ENCODE measurements at regions not wholly inside any gene's neighbourhood (a gene's known extent, or its start where the extent isn't known, plus 50 kb on each side); places are given as distances from the start of the nearest gene placed in this dataset.

- no peaks in the 10 kb centered on the region for H3K36me3 ChIP-seq (ENCODE audit: control insufficient read depth, insufficient read depth, low read length)
- H3K27ac ChIP-seq (ENCODE audit: low read depth, low read length, severe bottlenecking), result no peak overlapping the region
- no peaks in the 10 kb centered on the region for H3K9me3 ChIP-seq (ENCODE audit: control insufficient read depth, low read length)
- WGBS, 2 experiments (ENCODE audit: insufficient coverage in 2 of 2), result 60 to 100% methylated on average over 1 of the region's 2 CpGs
- no peaks in the 10 kb centered on the region for H3K4me1 ChIP-seq (ENCODE audit: control insufficient read depth, insufficient read depth, low read length, poor library complexity, severe bottlenecking)
- H3K4me3 ChIP-seq (ENCODE audit: extremely low read depth, insufficient read depth, low read length, poor library complexity, severe bottlenecking), result no peak overlapping the region
Observed at GRCh38 chr2:56703001-56703400, 519.2 kb downstream of the CCDC85A start.

- H3K9me3 ChIP-seq (ENCODE audit: control insufficient read depth, low read length), result no peaks in the 10 kb centered on the region
- 67% methylated on average over 1 of the region's 2 CpGs; no CpG with 5 or more reads in 1 of the 2 experiments for WGBS, 2 experiments (ENCODE audit: insufficient coverage in 2 of 2)
- H3K36me3 ChIP-seq (ENCODE audit: control insufficient read depth, insufficient read depth, low read length), result no peaks in the 10 kb centered on the region
- no peak overlapping the region for H3K4me3 ChIP-seq (ENCODE audit: extremely low read depth, insufficient read depth, low read length, poor library complexity, severe bottlenecking)
- no peaks in the 10 kb centered on the region for H3K4me1 ChIP-seq (ENCODE audit: control insufficient read depth, insufficient read depth, low read length, poor library complexity, severe bottlenecking)
- no peak overlapping the region for H3K27ac ChIP-seq (ENCODE audit: low read depth, low read length, severe bottlenecking)
Observed at GRCh38 chr2:56705713-56706112, 521.9 kb downstream of the CCDC85A start.

- Histone ChIP-seq H3K4me1 (ENCODE audit: control insufficient read depth, insufficient read depth, low read length, poor library complexity, severe bottlenecking) (no peaks in the 10 kb centered on the region), H3K36me3 (ENCODE audit: control insufficient read depth, insufficient read depth, low read length) (no peaks in the 10 kb centered on the region), H3K27ac (ENCODE audit: low read depth, low read length, severe bottlenecking) (no peak overlapping the region), H3K4me3 (ENCODE audit: extremely low read depth, insufficient read depth, low read length, poor library complexity, severe bottlenecking) (no peak overlapping the region), H3K9me3 (ENCODE audit: control insufficient read depth, low read length) (no peaks in the 10 kb centered on the region)
- WGBS, 2 experiments (ENCODE audit: insufficient coverage in 2 of 2), result 80 to 86% methylated on average over 1 to 2 of the region's 3 CpGs
Observed at GRCh38 chr2:56707218-56707617, 523.4 kb downstream of the CCDC85A start.

DNA sequence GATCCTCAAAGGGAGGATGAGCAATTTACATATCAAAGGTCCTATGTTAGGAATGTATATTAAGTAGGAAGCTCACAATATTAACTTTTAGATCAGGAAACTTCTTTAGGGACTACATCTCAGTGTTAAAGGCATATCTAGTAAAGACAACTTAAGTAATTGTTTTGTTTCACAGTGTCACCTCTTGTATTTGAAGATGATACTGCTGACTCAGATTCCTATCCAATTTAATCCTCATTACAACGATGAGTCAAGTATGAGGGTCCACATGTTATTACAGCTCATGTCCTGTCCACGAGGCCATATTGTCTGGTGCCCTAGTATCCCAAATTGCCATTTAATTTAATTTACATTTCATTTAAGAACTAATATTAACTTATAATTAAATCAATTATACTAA is 523.9 kb downstream of the CCDC85A start:
- no peak overlapping the region for H3K4me3 ChIP-seq (ENCODE audit: extremely low read depth, insufficient read depth, low read length, poor library complexity, severe bottlenecking)
- WGBS, 2 experiments (ENCODE audit: insufficient coverage in 2 of 2), result 100% methylated on average over 1 of the region's 2 CpGs; no CpG with 5 or more reads in 1 of the 2 experiments
- H3K9me3 ChIP-seq (ENCODE audit: control insufficient read depth, low read length), result no peaks in the 10 kb centered on the region
- no peaks in the 10 kb centered on the region for H3K36me3 ChIP-seq (ENCODE audit: control insufficient read depth, insufficient read depth, low read length)
- H3K4me1 ChIP-seq (ENCODE audit: control insufficient read depth, insufficient read depth, low read length, poor library complexity, severe bottlenecking), result no peaks in the 10 kb centered on the region
- no peak overlapping the region for H3K27ac ChIP-seq (ENCODE audit: low read depth, low read length, severe bottlenecking)

- no peaks in the 10 kb centered on the region for H3K9me3 ChIP-seq (ENCODE audit: control insufficient read depth, low read length)
- 67 to 100% methylated on average over 1 of the region's 3 CpGs for WGBS, 2 experiments (ENCODE audit: insufficient coverage in 2 of 2)
Observed at GRCh38 chr2:56709181-56709580, 525.4 kb downstream of the CCDC85A start.

DNA sequence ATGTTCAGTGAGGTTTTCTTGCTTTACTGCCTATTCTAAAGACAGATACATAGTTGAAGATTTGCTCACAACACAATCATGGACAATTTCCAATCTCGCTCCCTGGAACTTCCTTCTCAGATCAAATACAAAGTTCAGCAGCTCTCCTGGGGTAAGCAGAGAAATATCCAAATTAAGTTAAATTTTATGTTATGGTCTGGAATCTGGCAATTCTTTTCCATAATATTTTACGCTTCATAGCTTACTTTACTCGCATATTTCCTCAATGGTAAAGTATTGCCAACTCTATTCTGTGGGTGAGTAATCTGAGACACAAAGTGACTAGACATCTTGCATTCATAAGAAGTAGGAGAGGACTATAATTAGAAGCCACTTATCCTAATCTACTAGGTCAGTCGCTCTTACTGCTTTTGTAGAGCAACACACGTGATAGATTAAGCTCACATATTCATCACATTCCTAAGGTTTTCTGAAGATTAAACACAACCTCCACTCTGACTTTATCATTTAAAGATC is 529.4 kb downstream of the CCDC85A start:
- Histone ChIP-seq H3K36me3 (ENCODE audit: control insufficient read depth, insufficient read depth, low read length) (no peaks in the 10 kb centered on the region), H3K9me3 (ENCODE audit: control insufficient read depth, low read length) (no peaks in the 10 kb centered on the region), H3K4me1 (ENCODE audit: control insufficient read depth, insufficient read depth, low read length, poor library complexity, severe bottlenecking) (no peaks in the 10 kb centered on the region), H3K27ac (ENCODE audit: low read depth, low read length, severe bottlenecking) (no peak overlapping the region), H3K4me3 (ENCODE audit: extremely low read depth, insufficient read depth, low read length, poor library complexity, severe bottlenecking) (no peak overlapping the region)
- WGBS, 2 experiments (ENCODE audit: insufficient coverage in 2 of 2), result 92% methylated on average over 2 of the region's 5 CpGs; no CpG with 5 or more reads in 1 of the 2 experiments

More at GRCh38 chr2:56709181-56709580, 525.4 kb downstream of the CCDC85A start:
- Histone ChIP-seq H3K27ac (ENCODE audit: low read depth, low read length, severe bottlenecking) (no peak overlapping the region), H3K4me3 (ENCODE audit: extremely low read depth, insufficient read depth, low read length, poor library complexity, severe bottlenecking) (no peak overlapping the region), H3K4me1 (ENCODE audit: control insufficient read depth, insufficient read depth, low read length, poor library complexity, severe bottlenecking) (no peaks in the 10 kb centered on the region), H3K36me3 (ENCODE audit: control insufficient read depth, insufficient read depth, low read length) (no peaks in the 10 kb centered on the region)

DNA sequence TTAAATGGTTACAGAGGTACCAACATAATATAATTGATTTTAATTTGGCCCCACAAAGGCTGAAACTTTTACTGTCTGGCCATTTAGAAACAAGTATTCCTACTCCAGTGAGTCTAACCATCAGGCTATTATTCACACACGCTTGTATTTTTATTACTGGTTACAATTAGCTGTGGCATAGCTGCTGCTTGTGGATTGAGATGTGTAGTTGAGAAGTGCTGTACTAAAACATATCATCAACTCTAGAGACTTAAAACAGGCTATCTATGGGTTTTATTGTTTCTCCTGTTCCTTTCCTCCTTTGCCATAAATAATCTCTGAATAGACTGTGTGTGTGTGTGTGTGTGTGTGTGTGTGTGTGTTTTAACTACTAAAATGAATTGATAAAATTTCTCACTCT is 530.2 kb downstream of the CCDC85A start:
- no peaks in the 10 kb centered on the region for H3K36me3 ChIP-seq (ENCODE audit: control insufficient read depth, insufficient read depth, low read length)
- no CpG with 5 or more reads among the region's 1 CpG for WGBS, 2 experiments (ENCODE audit: insufficient coverage in 2 of 2)
- no peak overlapping the region for H3K4me3 ChIP-seq (ENCODE audit: extremely low read depth, insufficient read depth, low read length, poor library complexity, severe bottlenecking)
- H3K27ac ChIP-seq (ENCODE audit: low read depth, low read length, severe bottlenecking), result no peak overlapping the region
- H3K4me1 ChIP-seq (ENCODE audit: control insufficient read depth, insufficient read depth, low read length, poor library complexity, severe bottlenecking), result no peaks in the 10 kb centered on the region
- no peaks in the 10 kb centered on the region for H3K9me3 ChIP-seq (ENCODE audit: control insufficient read depth, low read length)

DNA sequence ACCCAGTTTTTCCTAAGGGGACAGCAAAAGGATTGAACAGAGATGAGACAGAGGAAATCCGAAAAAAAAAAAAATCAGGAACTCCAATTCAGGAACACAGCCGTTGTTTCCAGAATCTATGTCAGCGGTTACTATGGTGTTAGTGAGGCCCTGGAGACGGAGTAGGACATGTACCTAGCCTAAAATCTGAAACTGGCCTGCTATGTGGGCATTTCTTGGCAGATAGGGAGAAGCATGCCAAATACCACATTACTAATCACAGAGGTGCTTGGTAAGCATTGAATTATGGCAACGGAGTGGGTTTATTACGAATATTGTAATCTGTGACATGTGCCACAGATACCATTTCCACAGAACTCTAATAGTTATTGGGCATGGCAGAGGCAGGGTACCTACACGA is 530.6 kb downstream of the CCDC85A start:
- 80 to 100% methylated on average over 1 to 4 of the region's 7 CpGs for WGBS, 2 experiments (ENCODE audit: insufficient coverage in 2 of 2)
- H3K4me3 ChIP-seq (ENCODE audit: extremely low read depth, insufficient read depth, low read length, poor library complexity, severe bottlenecking), result no peak overlapping the region
- no peaks in the 10 kb centered on the region for H3K36me3 ChIP-seq (ENCODE audit: control insufficient read depth, insufficient read depth, low read length)
- no peaks in the 10 kb centered on the region for H3K9me3 ChIP-seq (ENCODE audit: control insufficient read depth, low read length)
- no peaks in the 10 kb centered on the region for H3K4me1 ChIP-seq (ENCODE audit: control insufficient read depth, insufficient read depth, low read length, poor library complexity, severe bottlenecking)
- no peak overlapping the region for H3K27ac ChIP-seq (ENCODE audit: low read depth, low read length, severe bottlenecking)

DNA sequence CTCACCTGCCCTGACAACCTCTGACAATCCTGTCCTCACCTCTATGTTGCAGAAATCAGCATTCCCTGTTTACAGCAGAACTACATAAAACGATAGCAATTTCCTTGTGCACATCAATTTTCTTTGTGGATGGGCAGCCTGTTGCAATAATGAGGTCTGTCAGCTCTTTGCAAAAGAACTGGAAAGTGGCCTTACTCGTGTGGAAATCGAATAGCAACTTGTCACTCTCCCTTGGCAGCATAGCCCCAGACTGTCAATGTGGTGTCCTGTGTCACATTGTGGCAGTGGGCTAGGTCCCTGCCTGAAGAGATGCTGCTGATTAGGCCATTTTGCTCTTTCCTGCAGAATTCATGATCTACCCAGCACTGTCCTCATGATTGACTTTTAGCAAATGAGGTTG is 531.9 kb downstream of the CCDC85A start:
- no peaks in the 10 kb centered on the region for H3K9me3 ChIP-seq (ENCODE audit: control insufficient read depth, low read length)
- H3K27ac ChIP-seq (ENCODE audit: low read depth, low read length, severe bottlenecking), result no peak overlapping the region
- H3K4me3 ChIP-seq (ENCODE audit: extremely low read depth, insufficient read depth, low read length, poor library complexity, severe bottlenecking), result no peak overlapping the region
- H3K36me3 ChIP-seq (ENCODE audit: control insufficient read depth, insufficient read depth, low read length), result no peaks in the 10 kb centered on the region
- H3K4me1 ChIP-seq (ENCODE audit: control insufficient read depth, insufficient read depth, low read length, poor library complexity, severe bottlenecking), result no peaks in the 10 kb centered on the region
- WGBS, 2 experiments (ENCODE audit: insufficient coverage in 2 of 2), result 75 to 100% methylated on average over 1 to 3 of the region's 3 CpGs

DNA sequence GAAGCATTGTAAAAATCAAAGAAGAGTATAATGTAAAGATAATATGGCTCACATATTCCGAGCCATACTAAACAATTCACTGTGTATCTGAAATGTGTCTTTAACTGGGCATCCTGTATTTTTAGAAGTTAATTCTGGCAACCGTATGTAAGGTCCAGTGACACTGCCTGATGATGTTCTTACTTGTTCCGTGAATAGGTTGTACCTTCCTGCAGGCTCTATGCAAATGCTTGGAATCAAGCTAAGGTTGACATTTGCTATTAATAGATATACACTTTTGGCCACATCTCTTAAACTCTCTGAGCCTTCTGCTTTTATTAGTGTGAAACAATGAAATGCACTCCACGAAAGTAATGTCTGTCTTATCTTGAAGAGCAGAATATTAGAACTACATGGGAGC is 534.6 kb downstream of the CCDC85A start:
- no peaks in the 10 kb centered on the region for H3K36me3 ChIP-seq (ENCODE audit: control insufficient read depth, insufficient read depth, low read length)
- H3K9me3 ChIP-seq (ENCODE audit: control insufficient read depth, low read length), result no peaks in the 10 kb centered on the region
- no peak overlapping the region for H3K4me3 ChIP-seq (ENCODE audit: extremely low read depth, insufficient read depth, low read length, poor library complexity, severe bottlenecking)
- no peak overlapping the region for H3K27ac ChIP-seq (ENCODE audit: low read depth, low read length, severe bottlenecking)
- 84% methylated on average over 2 of the region's 4 CpGs; no CpG with 5 or more reads in 1 of the 2 experiments for WGBS, 2 experiments (ENCODE audit: insufficient coverage in 2 of 2)
- H3K4me1 ChIP-seq (ENCODE audit: control insufficient read depth, insufficient read depth, low read length, poor library complexity, severe bottlenecking), result no peaks in the 10 kb centered on the region

- H3K4me1 ChIP-seq (ENCODE audit: control insufficient read depth, insufficient read depth, low read length, poor library complexity, severe bottlenecking), result no peaks in the 10 kb centered on the region
- no peaks in the 10 kb centered on the region for H3K36me3 ChIP-seq (ENCODE audit: control insufficient read depth, insufficient read depth, low read length)
- 83 to 100% methylated on average over 1 of the region's 1 CpG for WGBS, 2 experiments (ENCODE audit: insufficient coverage in 2 of 2)
- H3K4me3 ChIP-seq (ENCODE audit: extremely low read depth, insufficient read depth, low read length, poor library complexity, severe bottlenecking), result no peak overlapping the region
- peaks cover 5% of the 10 kb centered on the region for H3K9me3 ChIP-seq (ENCODE audit: control insufficient read depth, low read length)
- H3K27ac ChIP-seq (ENCODE audit: low read depth, low read length, severe bottlenecking), result no peak overlapping the region
Observed at GRCh38 chr2:56729212-56729611, 545.4 kb downstream of the CCDC85A start.

Data from mesodermal cell (in vitro differentiated cells).